ENCODE measurements at regions not wholly inside any gene's neighbourhood (a gene's known extent, or its start where the extent isn't known, plus 50 kb on each side); places are given as distances from the start of the nearest gene placed in this dataset.

DNA sequence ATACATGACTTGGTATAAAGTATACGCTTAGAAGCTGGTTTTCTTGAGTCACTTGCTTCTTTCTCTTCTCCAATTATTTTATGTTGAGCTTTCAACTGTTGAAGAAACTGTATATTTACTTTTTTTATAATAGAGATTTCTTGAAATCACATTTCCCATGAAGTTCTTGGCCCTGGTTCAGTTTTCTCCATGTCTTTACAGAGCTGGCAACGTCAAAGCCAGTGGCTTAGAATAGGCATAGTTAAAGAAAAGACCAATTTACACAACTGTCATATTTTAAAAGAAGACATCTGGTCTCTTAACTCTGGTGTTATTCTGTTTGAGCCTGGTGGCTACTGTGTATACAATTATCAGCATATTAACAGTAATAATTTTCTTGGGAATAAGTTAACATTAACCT is 1249.3 kb downstream of the CDH12 start:
- no peak for TF ChIP-seq CTCF (IDR thresholded peaks at IDR 0.05)
- no peak for TF ChIP-seq POLR2AphosphoS5 (IDR thresholded peaks at IDR 0.05)
- TF ChIP-seq POLR2A (IDR thresholded peaks at IDR 0.05): no peak
- no peak for TF ChIP-seq EP300 (IDR thresholded peaks at IDR 0.05)

All from suprapubic skin (tissue), 4 donors.